ENCODE measurements at regions not wholly inside any gene's neighbourhood (a gene's known extent, or its start where the extent isn't known, plus 50 kb on each side); places are given as distances from the start of the nearest gene placed in this dataset.
"Not testable (repeated sequence)": the region's sequence is repeated elsewhere in the genome, so short reads cannot be mapped to it uniquely, and the experiment has no call there.

- Histone ChIP-seq H3K9ac (ENCODE audit: insufficient read length) (no peak overlapping the region), H3K27ac (no peak overlapping the region), H3K4me3 (no peak overlapping the region), H3K9me3 (ENCODE audit: low read depth, low read length) (no peaks in the 10 kb centered on the region), H3K36me3 (ENCODE audit: insufficient read depth, low read length) (no peaks in the 10 kb centered on the region)
- no peak for DNase-seq (ENCODE audit: low read depth, low spot score)
- TF ChIP-seq FOXP2 (optimal IDR thresholded peaks at IDR 0.05; ENCODE audit: control extremely low read depth, extremely low read length, insufficient read depth) (no peak), POLR2AphosphoS5 (IDR thresholded peaks at IDR 0.05; ENCODE audit: borderline replicate concordance, low read depth, low read length) (no peak), EZH2 (IDR thresholded peaks at IDR 0.05) (no peak)
Measured at GRCh38 chr17:22102177-22102576, 409.9 kb downstream of the KCNJ18 start.

- DNase-seq (ENCODE audit: low read depth, low spot score); H3K36me3 ChIP-seq (ENCODE audit: insufficient read depth, low read length); H3K9ac ChIP-seq (ENCODE audit: insufficient read length); H3K27ac ChIP-seq; H3K9me3 ChIP-seq (ENCODE audit: low read depth, low read length); H3K4me3 ChIP-seq: not testable (repeated sequence)
Measured at GRCh38 chr17:22116720-22117119, 424.4 kb downstream of the KCNJ18 start.

- not testable (repeated sequence) for H3K4me3 ChIP-seq; H3K9me3 ChIP-seq (ENCODE audit: low read depth, low read length); H3K9ac ChIP-seq (ENCODE audit: insufficient read length); DNase-seq (ENCODE audit: low read depth, low spot score); H3K36me3 ChIP-seq (ENCODE audit: insufficient read depth, low read length); H3K27ac ChIP-seq
Measured at GRCh38 chr17:22117401-22117800, 425.1 kb downstream of the KCNJ18 start.

GRCh38 chr17:22119016-22119415, 426.7 kb downstream of the KCNJ18 start:
- H3K9ac ChIP-seq (ENCODE audit: insufficient read length); H3K27ac ChIP-seq; H3K36me3 ChIP-seq (ENCODE audit: insufficient read depth, low read length); DNase-seq (ENCODE audit: low read depth, low spot score); H3K4me3 ChIP-seq; H3K9me3 ChIP-seq (ENCODE audit: low read depth, low read length): not testable (repeated sequence)

GRCh38 chr17:22119751-22120150, 427.4 kb downstream of the KCNJ18 start:
- H3K9me3 ChIP-seq (ENCODE audit: low read depth, low read length); H3K27ac ChIP-seq; H3K9ac ChIP-seq (ENCODE audit: insufficient read length); DNase-seq (ENCODE audit: low read depth, low spot score); H3K4me3 ChIP-seq; H3K36me3 ChIP-seq (ENCODE audit: insufficient read depth, low read length): not testable (repeated sequence)

GRCh38 chr17:22123536-22124281, 431.4 kb downstream of the KCNJ18 start:
- no peak for TF ChIP-seq EZH2 (IDR thresholded peaks at IDR 0.05)
- no peak for TF ChIP-seq POLR2AphosphoS5 (IDR thresholded peaks at IDR 0.05; ENCODE audit: borderline replicate concordance, low read depth, low read length)
- no peak for TF ChIP-seq FOXP2 (optimal IDR thresholded peaks at IDR 0.05; ENCODE audit: control extremely low read depth, extremely low read length, insufficient read depth)
- no peak overlapping the region for H3K27ac ChIP-seq
- no peak overlapping the region for H3K9ac ChIP-seq (ENCODE audit: insufficient read length)
- no peak for DNase-seq (ENCODE audit: low read depth, low spot score)
- no peak overlapping the region for H3K4me3 ChIP-seq
- H3K36me3 ChIP-seq (ENCODE audit: insufficient read depth, low read length) = no peaks in the 10 kb centered on the region
- no peaks in the 10 kb centered on the region for H3K9me3 ChIP-seq (ENCODE audit: low read depth, low read length)

- Histone ChIP-seq H3K9ac (ENCODE audit: insufficient read length) (no peak overlapping the region), H3K36me3 (ENCODE audit: insufficient read depth, low read length) (no peaks in the 10 kb centered on the region), H3K27ac (no peak overlapping the region), H3K4me3 (no peak overlapping the region), H3K9me3 (ENCODE audit: low read depth, low read length) (no peaks in the 10 kb centered on the region)
- no peak for DNase-seq (ENCODE audit: low read depth, low spot score)
- TF ChIP-seq POLR2AphosphoS5 (IDR thresholded peaks at IDR 0.05; ENCODE audit: borderline replicate concordance, low read depth, low read length) (no peak), FOXP2 (optimal IDR thresholded peaks at IDR 0.05; ENCODE audit: control extremely low read depth, extremely low read length, insufficient read depth) (no peak)
Measured at GRCh38 chr17:22128171-22128570, 435.8 kb downstream of the KCNJ18 start.

- DNase-seq (ENCODE audit: low read depth, low spot score) = no peak
- H3K9me3 ChIP-seq (ENCODE audit: low read depth, low read length) = no peaks in the 10 kb centered on the region
- no peak overlapping the region for H3K27ac ChIP-seq
- no peak overlapping the region for H3K9ac ChIP-seq (ENCODE audit: insufficient read length)
- no peak overlapping the region for H3K4me3 ChIP-seq
- no peaks in the 10 kb centered on the region for H3K36me3 ChIP-seq (ENCODE audit: insufficient read depth, low read length)
- TF ChIP-seq FOXP2 (optimal IDR thresholded peaks at IDR 0.05; ENCODE audit: control extremely low read depth, extremely low read length, insufficient read depth) (no peak), POLR2AphosphoS5 (IDR thresholded peaks at IDR 0.05; ENCODE audit: borderline replicate concordance, low read depth, low read length) (no peak), EZH2 (IDR thresholded peaks at IDR 0.05) (no peak)
Measured at GRCh38 chr17:22128723-22129122, 436.4 kb downstream of the KCNJ18 start.

GRCh38 chr17:22129920-22130319, 437.6 kb downstream of the KCNJ18 start:
- H3K36me3 ChIP-seq (ENCODE audit: insufficient read depth, low read length); H3K4me3 ChIP-seq; H3K9me3 ChIP-seq (ENCODE audit: low read depth, low read length); H3K9ac ChIP-seq (ENCODE audit: insufficient read length); H3K27ac ChIP-seq; DNase-seq (ENCODE audit: low read depth, low spot score): not testable (repeated sequence)

GRCh38 chr17:22131740-22132139, 439.4 kb downstream of the KCNJ18 start:
- TF ChIP-seq POLR2AphosphoS5 (IDR thresholded peaks at IDR 0.05; ENCODE audit: borderline replicate concordance, low read depth, low read length) = no peak
- no peak for TF ChIP-seq FOXP2 (optimal IDR thresholded peaks at IDR 0.05; ENCODE audit: control extremely low read depth, extremely low read length, insufficient read depth)
- TF ChIP-seq EZH2 (IDR thresholded peaks at IDR 0.05) = no peak
- no peaks in the 10 kb centered on the region for H3K36me3 ChIP-seq (ENCODE audit: insufficient read depth, low read length)
- H3K9me3 ChIP-seq (ENCODE audit: low read depth, low read length) = no peaks in the 10 kb centered on the region
- no peak overlapping the region for H3K9ac ChIP-seq (ENCODE audit: insufficient read length)
- no peak overlapping the region for H3K27ac ChIP-seq
- no peak overlapping the region for H3K4me3 ChIP-seq
- DNase-seq (ENCODE audit: low read depth, low spot score) = no peak
